Prostate gland (tissue), 2 donors: ENCODE measurements at regions not wholly inside any gene's neighbourhood (a gene's known extent, or its start where the extent isn't known, plus 50 kb on each side); places are given as distances from the start of the nearest gene placed in this dataset.

Experiments used
- POLR2A ChIP-seq: fragments of 450-650 bp; IDR thresholded peaks from one replicate; pipeline ENCODE4 v1.6.1; 2016; ENCODE audit warnings: antibody characterized with exemption, mild to moderate bottlenecking
- POLR2AphosphoS5 ChIP-seq: sonication (generic); formaldehyde crosslinking; IDR thresholded peaks from one replicate; pipeline ENCODE4 v1.6.1; 2017; ENCODE audit warnings: antibody characterized with exemption
- TF ChIP-seq, protein P1 (sequence below), 4 experiments: fragments of 200-600 bp in 2 of 4; fragments of 450-650 bp in 2 of 4; sonication (generic) in 2 of 4; IDR thresholded peaks; 1 replicate in 3 of 4; 2 replicates in 1 of 4; pipeline ENCODE4 v1.5.1; 2016 to 2019; ENCODE audit warnings: antibody characterized with exemption in 4 of 4, mild to moderate bottlenecking in 2 of 4, moderate library complexity in 2 of 4

DNA sequence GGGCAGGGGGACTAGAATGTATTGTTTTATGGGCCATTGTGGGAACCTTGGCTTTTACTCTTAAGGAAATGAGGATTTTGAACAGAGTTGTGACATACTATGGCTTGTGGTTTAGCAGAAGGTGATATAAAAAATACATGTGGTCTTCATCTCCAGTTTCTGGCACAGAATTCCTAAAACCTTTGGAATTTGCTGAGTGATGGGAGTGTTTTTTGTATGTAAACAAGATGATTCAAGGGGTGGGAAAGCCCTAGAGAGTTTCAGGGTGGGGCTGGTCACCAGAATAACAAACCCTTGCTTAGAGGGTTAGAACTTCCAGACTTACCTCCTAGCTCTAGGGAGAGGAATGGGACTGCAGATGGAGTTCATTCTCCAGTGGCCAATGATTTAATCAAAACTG, 316.1 kb downstream of the PHKB start:
- no peak for TF ChIP-seq POLR2A
- TF ChIP-seq, protein P1, sequence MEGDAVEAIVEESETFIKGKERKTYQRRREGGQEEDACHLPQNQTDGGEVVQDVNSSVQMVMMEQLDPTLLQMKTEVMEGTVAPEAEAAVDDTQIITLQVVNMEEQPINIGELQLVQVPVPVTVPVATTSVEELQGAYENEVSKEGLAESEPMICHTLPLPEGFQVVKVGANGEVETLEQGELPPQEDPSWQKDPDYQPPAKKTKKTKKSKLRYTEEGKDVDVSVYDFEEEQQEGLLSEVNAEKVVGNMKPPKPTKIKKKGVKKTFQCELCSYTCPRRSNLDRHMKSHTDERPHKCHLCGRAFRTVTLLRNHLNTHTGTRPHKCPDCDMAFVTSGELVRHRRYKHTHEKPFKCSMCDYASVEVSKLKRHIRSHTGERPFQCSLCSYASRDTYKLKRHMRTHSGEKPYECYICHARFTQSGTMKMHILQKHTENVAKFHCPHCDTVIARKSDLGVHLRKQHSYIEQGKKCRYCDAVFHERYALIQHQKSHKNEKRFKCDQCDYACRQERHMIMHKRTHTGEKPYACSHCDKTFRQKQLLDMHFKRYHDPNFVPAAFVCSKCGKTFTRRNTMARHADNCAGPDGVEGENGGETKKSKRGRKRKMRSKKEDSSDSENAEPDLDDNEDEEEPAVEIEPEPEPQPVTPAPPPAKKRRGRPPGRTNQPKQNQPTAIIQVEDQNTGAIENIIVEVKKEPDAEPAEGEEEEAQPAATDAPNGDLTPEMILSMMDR (IDR thresholded peaks at IDR 0.05) = no peak
- no peak for TF ChIP-seq POLR2AphosphoS5
